ENCODE measurements at regions not wholly inside any gene's neighbourhood (a gene's known extent, or its start where the extent isn't known, plus 50 kb on each side); places are given as distances from the start of the nearest gene placed in this dataset.
"Not testable (repeated sequence)": the region's sequence is repeated elsewhere in the genome, so short reads cannot be mapped to it uniquely, and the experiment has no call there.

GRCh38 chr2:105477050-105477620, 78.3 kb upstream of the FHL2 start:
- TF ChIP-seq POLR2AphosphoS5 (IDR thresholded peaks at IDR 0.05; ENCODE audit: borderline replicate concordance, low read depth, low read length); EZH2 (IDR thresholded peaks at IDR 0.05); FOXP2 (optimal IDR thresholded peaks at IDR 0.05; ENCODE audit: control extremely low read depth, extremely low read length, insufficient read depth): not testable (repeated sequence)

Measured in SK-N-MC (cell line).